Kidney (tissue), 13 donors: ENCODE measurements at regions not wholly inside any gene's neighbourhood (a gene's known extent, or its start where the extent isn't known, plus 50 kb on each side); places are given as distances from the start of the nearest gene placed in this dataset.

Experiments used
- DNase-seq, 5 donors: peaks; one replicate each; pipeline ENCODE4 v3.0.0-alpha.2; 2013 to 2020
- FAIRE-seq: peaks from 2 replicates; lab custom pipeline; 2012; peaks lifted over from hg19 to GRCh38; lab: Jason Lieb, UNC
- H3K27ac ChIP-seq, 2 donors: one replicate each; pipeline ENCODE4 v1.7.0; 2013; ENCODE audit warnings: low read depth in 2 of 2, low read length in 2 of 2, inconsistent platforms in 1 of 2
- H3K27me3 ChIP-seq: one replicate; pipeline ENCODE4 v1.7.1; 2013; ENCODE audit warnings: low read length, inconsistent platforms; ENCODE audit not compliant: control insufficient read depth, insufficient read depth
- H3K36me3 ChIP-seq, 3 donors: one replicate each; pipeline versions ENCODE4 v1.7.0 to v1.7.1; 2013; ENCODE audit warnings: low read length in 3 of 3, control low read depth in 1 of 3, inconsistent platforms in 1 of 3; ENCODE audit not compliant: insufficient read depth in 3 of 3, control insufficient read depth in 2 of 3
- H3K4me1 ChIP-seq, 3 donors: one replicate each; pipeline versions ENCODE4 v1.7.0 to v1.7.1; 2013; ENCODE audit warnings: low read length in 3 of 3, inconsistent platforms in 1 of 3, low read depth in 1 of 3; ENCODE audit not compliant: control insufficient read depth in 2 of 3, insufficient read depth in 2 of 3
- H3K4me3 ChIP-seq, 3 donors: one replicate each; pipeline versions ENCODE4 v1.7.0 to v1.8.1; 2013; ENCODE audit warnings: low read length in 3 of 3, control low read depth in 1 of 3, inconsistent platforms in 1 of 3
- H3K9ac ChIP-seq, 3 donors: one replicate each; pipeline versions ENCODE4 v1.7.0 to v1.7.1; 2013; ENCODE audit warnings: low read length in 3 of 3, control low read depth in 1 of 3, inconsistent platforms in 1 of 3
- H3K9me3 ChIP-seq, 3 donors: one replicate each; pipeline versions ENCODE4 v1.7.0 to v1.7.1; 2013; ENCODE audit warnings: low read length in 3 of 3, control low read depth in 1 of 3, inconsistent platforms in 1 of 3; ENCODE audit not compliant: control insufficient read depth in 2 of 3, insufficient read depth in 1 of 3
- intact Hi-C: fragments of 100-400 bp; cut with DNase I; formaldehyde crosslinking; loops from one replicate; pipeline ENCODE4 v1.11.1; 2022
- TF ChIP-seq, protein P1 (sequence below): IDR thresholded peaks from 3 replicates; pipeline ENCODE4 v1.5.1; 2012; ENCODE audit warnings: mild to moderate bottlenecking, moderate library complexity, borderline replicate concordance; ENCODE audit not compliant: insufficient read depth; ENCODE audit errors: extremely low read depth
- donor health status: control.
- donor health status: control.
- donor health status: control.
- donor health status: control.
- donor health status: control.
- donor health status: DM: yes; HTN: yes; CAD: no.
- donor health status: Normal renal cell carcinoma (clear cell type).

- no peak overlapping the region for H3K9ac ChIP-seq
- H3K36me3 ChIP-seq, result no peaks in the 10 kb centered on the region
- no peaks in the 10 kb centered on the region for H3K9me3 ChIP-seq
- no peak overlapping the region for H3K27ac ChIP-seq
- no peaks in the 10 kb centered on the region for H3K27me3 ChIP-seq
- H3K4me3 ChIP-seq, result no peak overlapping the region
- no peak for FAIRE-seq
- intact Hi-C loops, result no loop called here
- peak in 2 of 5 donors; percentile 25 to 47 for DNase-seq
- TF ChIP-seq, protein P1, sequence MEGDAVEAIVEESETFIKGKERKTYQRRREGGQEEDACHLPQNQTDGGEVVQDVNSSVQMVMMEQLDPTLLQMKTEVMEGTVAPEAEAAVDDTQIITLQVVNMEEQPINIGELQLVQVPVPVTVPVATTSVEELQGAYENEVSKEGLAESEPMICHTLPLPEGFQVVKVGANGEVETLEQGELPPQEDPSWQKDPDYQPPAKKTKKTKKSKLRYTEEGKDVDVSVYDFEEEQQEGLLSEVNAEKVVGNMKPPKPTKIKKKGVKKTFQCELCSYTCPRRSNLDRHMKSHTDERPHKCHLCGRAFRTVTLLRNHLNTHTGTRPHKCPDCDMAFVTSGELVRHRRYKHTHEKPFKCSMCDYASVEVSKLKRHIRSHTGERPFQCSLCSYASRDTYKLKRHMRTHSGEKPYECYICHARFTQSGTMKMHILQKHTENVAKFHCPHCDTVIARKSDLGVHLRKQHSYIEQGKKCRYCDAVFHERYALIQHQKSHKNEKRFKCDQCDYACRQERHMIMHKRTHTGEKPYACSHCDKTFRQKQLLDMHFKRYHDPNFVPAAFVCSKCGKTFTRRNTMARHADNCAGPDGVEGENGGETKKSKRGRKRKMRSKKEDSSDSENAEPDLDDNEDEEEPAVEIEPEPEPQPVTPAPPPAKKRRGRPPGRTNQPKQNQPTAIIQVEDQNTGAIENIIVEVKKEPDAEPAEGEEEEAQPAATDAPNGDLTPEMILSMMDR, result no peak
- no peaks in the 10 kb centered on the region for H3K4me1 ChIP-seq
Observed at GRCh38 chr3:145483992-145484391, 677.0 kb downstream of the PLOD2 start.

GRCh38 chr3:145489011-145489410 lies 672.0 kb downstream of the PLOD2 start:
- TF ChIP-seq, protein P1, result no peak

GRCh38 chr3:145490088-145491048 lies 670.6 kb downstream of the PLOD2 start:
- TF ChIP-seq, protein P1, result no peak
- no peaks in the 10 kb centered on the region for H3K36me3 ChIP-seq
- no peak overlapping the region for H3K27ac ChIP-seq
- H3K4me3 ChIP-seq, result no peak overlapping the region
- no peak for FAIRE-seq
- no peaks in the 10 kb centered on the region for H3K9me3 ChIP-seq
- no peak overlapping the region for H3K9ac ChIP-seq
- DNase-seq, result peak in 4 of 5 donors; percentile 17 to 34 (median 27)
- intact Hi-C loops, result no loop called here
- H3K27me3 ChIP-seq, result no peaks in the 10 kb centered on the region
- H3K4me1 ChIP-seq, result no peaks in the 10 kb centered on the region

More at GRCh38 chr3:145489011-145489410, 672.0 kb downstream of the PLOD2 start:
- H3K4me1 ChIP-seq, result no peaks in the 10 kb centered on the region
- intact Hi-C loops, result no loop called here
- FAIRE-seq, result no peak
- no peaks in the 10 kb centered on the region for H3K9me3 ChIP-seq
- no peak overlapping the region for H3K9ac ChIP-seq
- no peaks in the 10 kb centered on the region for H3K36me3 ChIP-seq
- H3K27me3 ChIP-seq, result no peaks in the 10 kb centered on the region
- H3K27ac ChIP-seq, result no peak overlapping the region
- H3K4me3 ChIP-seq, result no peak overlapping the region
- no peak for DNase-seq
